AG09319 (cell line): ENCODE measurements at regions not wholly inside any gene's neighbourhood (a gene's known extent, or its start where the extent isn't known, plus 50 kb on each side); places are given as distances from the start of the nearest gene placed in this dataset.

Source experiments
- DNase-seq: peaks from one replicate; pipeline ENCODE4 v3.0.0-alpha.2; 2010; ENCODE audit warnings: low read depth; ENCODE audit errors: extremely low read depth
- CTCF ChIP-seq: IDR thresholded peaks from 2 replicates; pipeline ENCODE4 v1.5.1; 2011; ENCODE audit warnings: low read depth, mild to moderate bottlenecking, inconsistent platforms, low read length, moderate library complexity

DNA sequence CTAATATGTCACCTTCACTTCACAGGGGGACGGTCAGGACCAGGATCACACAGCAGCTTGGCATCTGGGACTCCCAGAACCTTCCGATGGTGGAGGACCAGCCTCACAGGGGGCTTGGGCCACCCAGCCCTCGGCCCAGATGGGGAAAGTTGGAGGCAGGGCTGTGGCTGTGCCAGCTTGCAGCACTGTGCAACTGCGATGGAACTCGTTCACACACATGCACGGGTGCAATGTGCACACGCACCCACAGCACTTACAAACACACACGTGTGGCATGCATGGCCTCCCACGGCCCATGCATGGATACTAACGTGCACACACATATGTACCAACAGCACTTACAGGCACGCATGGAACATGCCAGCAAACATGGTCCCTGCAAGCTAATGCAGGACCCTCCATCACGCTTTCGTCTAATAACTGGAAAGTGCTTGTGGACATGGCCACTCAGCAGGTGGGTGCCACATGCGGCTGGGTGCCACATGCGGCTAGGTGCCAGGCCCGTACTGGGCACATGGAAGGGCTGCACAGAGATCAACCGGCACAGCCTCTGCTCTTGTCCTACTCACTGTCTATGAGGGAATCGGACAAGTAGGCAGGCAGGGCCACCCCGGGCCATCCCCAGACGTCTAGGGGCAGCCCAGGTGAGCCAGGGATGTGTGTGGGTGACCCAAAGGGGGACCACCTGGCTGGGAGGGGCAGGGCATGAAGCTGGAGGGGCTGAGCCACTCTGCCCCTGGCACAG, 63.2 kb downstream of the ADRA2C start:
- TF ChIP-seq CTCF = no peak
- DNase-seq = no peak

GRCh38 chr4:3829956-3830773, 64.0 kb downstream of the ADRA2C start:
- DNase-seq = no peak
- no peak for TF ChIP-seq CTCF

DNA sequence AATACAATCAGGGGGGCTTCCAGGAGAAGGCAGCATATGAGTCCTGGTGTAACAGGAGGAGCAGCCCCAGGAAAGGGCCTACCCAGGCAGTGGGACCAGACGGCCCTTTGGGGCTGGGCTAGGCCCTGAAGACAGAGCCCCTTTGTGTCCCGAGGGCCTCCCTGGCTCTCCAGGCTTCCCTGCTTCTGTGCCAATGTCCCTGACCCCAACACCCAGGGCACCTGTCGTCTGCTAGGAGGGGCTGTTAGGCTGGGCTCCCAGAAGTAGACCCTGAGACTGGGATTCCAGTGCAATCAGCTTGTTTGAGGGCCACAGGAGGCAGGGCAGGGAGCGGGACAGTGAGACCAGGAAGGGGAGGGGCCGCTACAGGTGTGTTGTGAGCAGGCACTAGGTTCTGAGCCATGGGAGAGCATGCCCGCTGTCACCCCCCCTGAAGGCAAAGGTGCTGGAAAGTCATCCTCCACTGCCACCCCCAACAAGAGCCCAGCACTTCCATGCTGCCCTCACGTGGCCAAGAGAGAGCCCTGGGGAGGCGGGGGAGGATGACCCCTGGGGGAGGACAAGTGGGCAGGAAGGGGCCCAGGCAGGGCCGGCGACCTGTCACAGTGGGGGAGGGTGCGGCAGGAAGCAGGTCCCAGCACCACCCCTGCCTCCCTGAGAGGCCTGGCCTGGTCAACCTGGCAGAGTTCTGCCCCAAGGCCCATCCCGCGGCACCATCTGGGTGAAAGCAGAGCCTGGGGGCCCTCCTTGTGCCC, 64.8 kb downstream of the ADRA2C start:
- no peak for DNase-seq
- TF ChIP-seq CTCF = no peak

DNA sequence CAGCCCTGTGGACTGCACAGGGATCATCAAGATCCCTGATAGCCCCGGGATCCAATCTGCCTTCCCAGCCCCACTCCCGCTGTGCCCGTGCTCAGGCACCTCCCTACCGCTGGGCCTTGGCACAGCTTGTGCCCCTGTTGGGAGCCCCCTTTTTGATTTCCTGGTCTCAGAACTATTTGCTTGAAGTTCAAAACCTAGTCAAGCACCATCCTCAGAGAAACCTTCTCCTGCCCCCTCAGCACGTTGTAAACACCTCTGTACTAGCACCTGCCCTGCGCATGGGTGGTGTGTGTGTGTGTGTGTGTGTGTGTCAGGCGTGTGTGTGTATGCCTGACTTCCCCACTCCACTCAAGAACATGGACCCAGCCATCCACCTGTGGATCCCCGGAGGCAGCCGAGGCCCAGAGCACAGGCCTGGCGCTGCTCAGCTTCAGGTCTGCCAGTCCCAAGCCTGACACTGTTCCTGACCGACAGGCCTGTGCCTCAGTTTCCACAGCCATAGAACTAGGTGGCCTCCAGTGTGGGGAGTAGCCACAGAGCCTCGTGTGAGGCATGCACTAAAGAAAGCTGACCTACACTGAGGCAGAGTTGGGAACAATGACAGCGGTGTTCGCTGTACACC, 65.5 kb downstream of the ADRA2C start:
- no peak for TF ChIP-seq CTCF
- DNase-seq = no peak

- DNase-seq = no peak
- no peak for TF ChIP-seq CTCF
Measured at GRCh38 chr4:3832536-3833220, 66.5 kb downstream of the ADRA2C start.

DNA sequence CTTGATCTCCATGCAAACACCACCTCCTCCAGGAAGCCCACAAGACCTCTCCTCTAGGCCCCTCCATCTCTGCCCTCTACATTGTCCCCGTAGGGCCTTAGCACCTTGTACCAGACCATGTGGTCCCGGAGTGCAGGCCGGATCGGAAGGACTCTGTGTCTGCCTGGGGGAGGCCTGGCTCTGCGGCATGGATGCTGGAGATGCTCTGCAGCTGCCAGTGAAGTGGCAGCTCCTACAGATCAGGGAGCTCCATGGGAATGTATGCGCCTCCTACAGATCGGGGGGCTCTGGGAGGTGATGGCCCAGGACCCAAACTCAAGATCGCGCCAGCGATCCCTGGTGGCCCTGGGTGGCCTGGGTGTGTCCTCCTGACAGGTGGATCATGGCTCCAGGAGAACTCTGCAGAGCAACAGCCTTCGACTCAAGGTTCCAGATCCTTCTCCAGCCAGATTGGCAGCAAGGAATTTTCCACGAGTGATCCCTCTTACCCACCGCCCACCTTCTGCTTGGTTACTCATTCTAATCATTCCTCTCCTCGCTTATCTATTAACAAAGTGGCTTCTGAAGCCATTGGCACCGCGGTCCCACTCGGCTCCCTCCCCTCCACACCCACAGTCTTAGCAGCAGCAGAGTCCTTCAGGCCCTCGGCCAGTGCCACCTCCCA, 67.3 kb downstream of the ADRA2C start:
- no peak for TF ChIP-seq CTCF
- DNase-seq = no peak
